Calu3 (cell line): ENCODE measurements at regions not wholly inside any gene's neighbourhood (a gene's known extent, or its start where the extent isn't known, plus 50 kb on each side); places are given as distances from the start of the nearest gene placed in this dataset.

ENCODE experiments used
- BruUV-seq: library from RNA; stranded (reverse); fragments of 400-500 nt; replicated peaks from 2 replicates; lab custom pipeline; 2021; lab: Mats Ljungman, UMichigan
- CTCF ChIA-PET: fragments of 300-600 bp; sonication (Branson Sonifier 250); formaldehyde crosslinking; loops from one replicate; lab custom pipeline; 2022; ENCODE audit warnings: antibody characterized with exemption; lab: Charles Lee
- DNase-seq: peaks from one replicate; pipeline ENCODE4 v3.0.0; 2022
- H3K27ac Mint-ChIP-seq: one replicate; pipeline ENCODE4 v1.8.0; 2022; ENCODE audit warnings: mixed read lengths; ENCODE audit not compliant: unreplicated experiment
- H3K27me3 Mint-ChIP-seq: one replicate; pipeline ENCODE4 v1.8.0; 2022; ENCODE audit warnings: mixed read lengths; ENCODE audit not compliant: unreplicated experiment
- H3K36me3 Mint-ChIP-seq: one replicate; pipeline ENCODE4 v1.8.0; 2022; ENCODE audit warnings: mild to moderate bottlenecking, moderate library complexity, mixed read lengths; ENCODE audit not compliant: insufficient read depth, unreplicated experiment
- H3K4me1 Mint-ChIP-seq: one replicate; pipeline ENCODE4 v1.8.0; 2022; ENCODE audit warnings: mild to moderate bottlenecking, low read depth, mixed read lengths; ENCODE audit not compliant: unreplicated experiment
- H3K4me3 Mint-ChIP-seq: one replicate; pipeline ENCODE4 v1.8.0; 2022; ENCODE audit warnings: mild to moderate bottlenecking, low read depth, moderate library complexity, mixed read lengths; ENCODE audit not compliant: unreplicated experiment
- H3K9me3 Mint-ChIP-seq: one replicate; pipeline ENCODE4 v1.8.0; 2022; ENCODE audit warnings: low read depth, mixed read lengths; ENCODE audit not compliant: unreplicated experiment
- intact Hi-C: fragments of 100-400 bp; cut with micrococcal nuclease; formaldehyde crosslinking; loops from one replicate; pipeline ENCODE4 v1.10.0; 2022; ENCODE audit not compliant: unreplicated experiment
- TF ChIP-seq, protein P1 (sequence below): fragments of 200-600 bp; IDR thresholded peaks from one replicate; pipeline ENCODE4 v1.8.0; 2022; ENCODE audit warnings: antibody characterized with exemption; ENCODE audit not compliant: unreplicated experiment

DNA sequence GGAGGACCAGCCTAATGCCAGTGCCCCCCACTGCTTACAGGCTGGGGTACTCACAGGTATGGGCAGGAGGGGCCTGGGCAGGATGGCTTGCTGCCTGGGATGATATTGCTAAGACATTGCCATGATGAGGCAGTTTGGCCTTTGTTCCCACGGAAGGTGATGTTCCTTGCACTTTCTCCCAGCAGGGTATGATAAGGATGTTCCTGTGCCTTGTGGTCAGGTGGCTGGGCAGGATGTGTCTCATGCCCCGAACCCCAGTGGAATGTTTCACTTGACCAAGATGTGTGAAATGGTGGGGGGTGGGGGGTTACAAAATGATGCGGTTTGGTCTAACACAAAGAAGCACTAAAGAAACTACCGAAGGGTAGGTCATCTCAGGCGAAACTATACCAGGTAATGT lies 337.8 kb upstream of the ZFHX3 start:
- TF ChIP-seq, protein P1, sequence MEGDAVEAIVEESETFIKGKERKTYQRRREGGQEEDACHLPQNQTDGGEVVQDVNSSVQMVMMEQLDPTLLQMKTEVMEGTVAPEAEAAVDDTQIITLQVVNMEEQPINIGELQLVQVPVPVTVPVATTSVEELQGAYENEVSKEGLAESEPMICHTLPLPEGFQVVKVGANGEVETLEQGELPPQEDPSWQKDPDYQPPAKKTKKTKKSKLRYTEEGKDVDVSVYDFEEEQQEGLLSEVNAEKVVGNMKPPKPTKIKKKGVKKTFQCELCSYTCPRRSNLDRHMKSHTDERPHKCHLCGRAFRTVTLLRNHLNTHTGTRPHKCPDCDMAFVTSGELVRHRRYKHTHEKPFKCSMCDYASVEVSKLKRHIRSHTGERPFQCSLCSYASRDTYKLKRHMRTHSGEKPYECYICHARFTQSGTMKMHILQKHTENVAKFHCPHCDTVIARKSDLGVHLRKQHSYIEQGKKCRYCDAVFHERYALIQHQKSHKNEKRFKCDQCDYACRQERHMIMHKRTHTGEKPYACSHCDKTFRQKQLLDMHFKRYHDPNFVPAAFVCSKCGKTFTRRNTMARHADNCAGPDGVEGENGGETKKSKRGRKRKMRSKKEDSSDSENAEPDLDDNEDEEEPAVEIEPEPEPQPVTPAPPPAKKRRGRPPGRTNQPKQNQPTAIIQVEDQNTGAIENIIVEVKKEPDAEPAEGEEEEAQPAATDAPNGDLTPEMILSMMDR, result no peak
- CTCF ChIA-PET, result no interaction called here
- Mint-ChIP-seq H3K36me3 (no peaks in the 10 kb centered on the region), H3K4me3 (no peak overlapping the region), H3K27ac (no peak overlapping the region), H3K9me3 (no peaks in the 10 kb centered on the region), H3K27me3 (peaks cover 79% of the 10 kb centered on the region), H3K4me1 (no peaks in the 10 kb centered on the region)
- intact Hi-C loops, result no loop called here
- no TSS peak for BruUV-seq
- no peak for DNase-seq

DNA sequence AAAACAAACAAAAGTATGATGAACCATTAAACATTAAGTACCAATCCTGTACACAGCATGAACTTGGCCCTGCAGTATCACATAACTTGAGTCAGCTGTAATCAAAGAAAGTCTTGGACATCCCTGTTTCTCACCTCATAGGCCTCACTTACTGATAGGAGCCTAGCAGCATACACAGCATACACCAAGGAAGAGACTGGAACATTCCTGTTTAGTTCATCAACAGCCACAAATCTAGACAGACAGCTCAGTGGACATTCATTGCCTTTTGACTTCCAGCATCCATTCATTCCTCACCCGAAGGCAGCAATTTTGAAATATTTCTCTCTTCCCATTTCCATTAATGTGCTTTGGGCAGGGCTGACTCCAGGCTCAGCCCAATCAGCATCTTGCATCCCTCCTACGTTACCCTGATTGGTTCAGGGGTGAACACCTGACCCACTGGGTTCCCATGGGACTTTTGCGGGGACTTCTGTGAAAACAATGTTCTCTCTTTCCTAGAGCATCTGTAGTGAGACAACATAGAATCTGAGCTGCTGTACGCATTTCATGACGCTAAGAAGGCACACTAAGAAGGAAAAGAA lies 336.7 kb upstream of the ZFHX3 start:
- Mint-ChIP-seq H3K9me3 (no peaks in the 10 kb centered on the region), H3K4me3 (no peak overlapping the region), H3K27ac (no peak overlapping the region), H3K27me3 (peaks cover 90% of the 10 kb centered on the region), H3K36me3 (no peaks in the 10 kb centered on the region), H3K4me1 (no peaks in the 10 kb centered on the region)
- TF ChIP-seq, protein P1, result no peak
- CTCF ChIA-PET, result no interaction called here
- no peak for DNase-seq
- BruUV-seq, result no TSS peak
- intact Hi-C loops, result no loop called here

DNA sequence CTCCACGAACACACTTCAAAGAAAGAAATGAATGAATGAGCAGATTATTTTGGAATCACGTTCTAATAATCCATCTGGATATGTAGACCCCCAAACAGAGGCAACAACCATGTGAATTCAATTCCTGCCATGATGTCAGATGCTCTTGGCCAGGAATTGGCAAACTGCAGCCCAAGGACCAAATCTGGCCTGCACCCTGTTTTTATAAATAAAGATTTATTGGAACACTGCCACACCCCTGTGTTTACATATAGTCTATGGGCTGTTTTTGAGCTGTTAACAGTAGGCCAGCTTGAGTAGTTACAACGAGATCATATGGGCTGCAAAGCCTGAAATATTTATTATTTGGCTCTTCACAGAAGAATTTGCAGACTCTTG lies 336.0 kb upstream of the ZFHX3 start:
- CTCF ChIA-PET, result interaction anchor here (0.8 kb wide), 1 partner anchor 431 kb away, joined by 5 read pairs; no protein-coding TSS in a partner anchor
- DNase-seq, result no peak
- intact Hi-C loops, result no loop called here
- no TSS peak for BruUV-seq
- Mint-ChIP-seq H3K9me3 (no peaks in the 10 kb centered on the region), H3K36me3 (no peaks in the 10 kb centered on the region), H3K4me1 (no peaks in the 10 kb centered on the region), H3K27ac (no peak overlapping the region), H3K4me3 (no peak overlapping the region), H3K27me3 (peaks cover 93% of the 10 kb centered on the region)
- TF ChIP-seq, protein P1, result no peak

DNA sequence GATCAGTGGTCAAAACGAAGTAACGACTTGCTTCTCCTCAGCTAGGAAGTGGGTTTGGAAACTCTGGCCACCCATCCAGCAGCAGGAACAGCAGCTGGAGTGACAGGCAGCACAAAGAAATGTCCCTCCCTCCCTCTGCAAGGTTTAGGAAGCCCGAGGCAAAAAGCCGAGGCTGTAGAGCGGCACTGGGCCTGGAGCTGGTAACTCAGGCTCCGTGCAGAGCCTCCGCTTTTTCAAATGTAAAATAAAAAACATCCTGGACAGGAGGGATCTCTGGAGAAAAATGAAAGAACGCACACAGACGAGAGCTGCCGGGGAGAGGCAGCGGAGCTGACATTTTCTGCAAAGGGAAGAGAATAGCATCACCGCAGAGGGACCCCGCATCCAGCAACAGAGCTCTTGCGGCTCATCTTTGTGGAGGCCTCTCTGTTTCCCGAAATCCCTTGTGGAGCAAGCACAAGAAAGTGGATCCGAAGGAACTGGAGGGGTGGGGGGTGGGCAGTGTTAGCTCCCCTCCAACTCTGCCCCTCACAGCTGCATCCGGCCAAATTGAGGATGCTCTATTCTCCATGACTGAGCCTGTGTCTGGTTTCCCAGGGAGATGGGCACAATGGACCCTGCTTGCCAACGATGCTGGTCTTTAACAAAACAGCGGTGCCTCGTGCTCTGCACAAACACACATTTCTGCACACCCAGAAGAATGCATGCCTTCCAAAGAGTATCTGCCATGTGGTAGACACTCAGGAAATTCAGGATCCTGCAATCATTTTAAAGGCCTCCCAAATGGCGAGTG lies 335.5 kb upstream of the ZFHX3 start:
- Mint-ChIP-seq H3K36me3 (no peaks in the 10 kb centered on the region), H3K4me3 (no peak overlapping the region), H3K27ac (no peak overlapping the region), H3K4me1 (no peaks in the 10 kb centered on the region), H3K9me3 (no peaks in the 10 kb centered on the region), H3K27me3 (peaks cover 93% of the 10 kb centered on the region)
- intact Hi-C loops, result no loop called here
- TF ChIP-seq, protein P1, result no peak
- CTCF ChIA-PET, result interaction anchor here (0.8 kb wide), 1 partner anchor 430 kb away, joined by 5 read pairs; no protein-coding TSS in a partner anchor
- no peak for DNase-seq
- BruUV-seq, result no TSS peak
